ENCODE measurements at regions not wholly inside any gene's neighbourhood (a gene's known extent, or its start where the extent isn't known, plus 50 kb on each side); places are given as distances from the start of the nearest gene placed in this dataset.

DNA sequence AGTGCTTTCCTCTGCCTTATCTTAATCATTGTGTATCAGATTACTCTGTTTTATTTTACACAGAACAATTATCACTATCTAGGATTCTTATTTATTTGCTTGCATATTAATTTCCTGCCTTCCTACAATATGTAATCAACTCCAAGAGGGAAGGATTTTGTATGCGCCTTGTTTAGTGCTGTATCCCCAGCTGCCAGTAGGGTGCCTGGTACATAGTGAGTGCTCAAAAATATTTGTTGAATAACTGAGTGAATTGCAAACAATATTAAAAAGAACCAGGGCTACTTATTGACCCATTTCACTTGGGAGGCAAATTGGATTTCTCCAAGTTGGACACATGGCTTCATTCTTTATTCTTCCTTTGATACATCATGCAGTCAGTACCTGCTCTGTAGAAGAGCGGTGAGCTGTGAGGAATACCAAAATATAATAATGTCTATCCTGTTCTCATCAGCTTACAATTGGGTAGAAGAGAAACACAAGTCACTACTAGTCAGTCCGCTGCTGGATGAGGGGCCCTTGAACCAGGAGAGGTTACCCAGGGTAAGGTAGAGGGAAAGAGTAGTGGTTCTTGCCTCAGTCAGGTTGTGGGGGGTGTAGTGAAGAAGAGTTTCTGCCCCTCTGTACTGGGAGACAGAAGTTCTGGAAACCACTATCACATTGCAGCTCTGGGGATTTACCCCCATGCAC is 233.9 kb upstream of the ZBTB20 start:
- FAIRE-seq (no peak), DNase-seq (ENCODE audit: low spot score) (no peak), ATAC-seq (no peak)
- in situ Hi-C loops (cut with HindIII; ENCODE audit: extremely low pct_ligation_motif_present, low pct_unique_long_range_greater_than_20kb) = no loop called here
- Histone ChIP-seq H3K79me2 (ENCODE audit: insufficient read depth, low read length) (no peaks in the 10 kb centered on the region), H2AFZ (ENCODE audit: low read length) (no peak overlapping the region), H4K20me1 (ENCODE audit: insufficient read depth, low read length) (no peaks in the 10 kb centered on the region), H3K4me1 (ENCODE audit: insufficient read depth, low read length) (no peaks in the 10 kb centered on the region), H3K27ac (ENCODE audit: extremely low read length, insufficient read depth, low read length) (no peak overlapping the region), H3K27me3 (ENCODE audit: control insufficient read depth in 1 of 2, insufficient read depth in 2 of 2, low read length in 2 of 2) (no peaks in the 10 kb centered on the region), H3K36me3 (replicated peaks in 1 of 2; ENCODE audit: control insufficient read depth in 1 of 2, insufficient read depth in 2 of 2, low read length in 2 of 2) (no peaks in the 10 kb centered on the region), H3K4me3 (replicated peaks in 1 of 3; ENCODE audit: insufficient read depth in 1 of 3, low read depth in 2 of 3, low read length in 3 of 3) (no peak overlapping the region), H3K9ac (ENCODE audit: insufficient read depth, low read depth, low read length) (no peak overlapping the region), H3K4me2 (ENCODE audit: low read depth, low read length) (no peak overlapping the region), H3K9me3 (ENCODE audit: low read length) (no peaks in the 10 kb centered on the region)
- ChIA-PET POLR2A (no interaction called here), CTCF (ENCODE audit: low intra/inter-chr PET ratio, low total read pairs) (no interaction called here)
- 22% methylated on average over 3 of the region's 3 CpGs for WGBS (ENCODE audit: low lambda C conversion rate)
- no TSS peak for BruUV-seq (replicated peaks)
- TF ChIP-seq, protein P1, sequence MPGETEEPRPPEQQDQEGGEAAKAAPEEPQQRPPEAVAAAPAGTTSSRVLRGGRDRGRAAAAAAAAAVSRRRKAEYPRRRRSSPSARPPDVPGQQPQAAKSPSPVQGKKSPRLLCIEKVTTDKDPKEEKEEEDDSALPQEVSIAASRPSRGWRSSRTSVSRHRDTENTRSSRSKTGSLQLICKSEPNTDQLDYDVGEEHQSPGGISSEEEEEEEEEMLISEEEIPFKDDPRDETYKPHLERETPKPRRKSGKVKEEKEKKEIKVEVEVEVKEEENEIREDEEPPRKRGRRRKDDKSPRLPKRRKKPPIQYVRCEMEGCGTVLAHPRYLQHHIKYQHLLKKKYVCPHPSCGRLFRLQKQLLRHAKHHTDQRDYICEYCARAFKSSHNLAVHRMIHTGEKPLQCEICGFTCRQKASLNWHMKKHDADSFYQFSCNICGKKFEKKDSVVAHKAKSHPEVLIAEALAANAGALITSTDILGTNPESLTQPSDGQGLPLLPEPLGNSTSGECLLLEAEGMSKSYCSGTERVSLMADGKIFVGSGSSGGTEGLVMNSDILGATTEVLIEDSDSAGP (CRISPR knock-in tag; IDR thresholded peaks at IDR 0.05; ENCODE audit: borderline replicate concordance) = no peak
- TF ChIP-seq SMAD3 (CRISPR knock-in tag; IDR thresholded peaks at IDR 0.05) (no peak), SMAD9 (CRISPR knock-in tag; IDR thresholded peaks at IDR 0.05) (no peak), ZNF878 (CRISPR knock-in tag; IDR thresholded peaks at IDR 0.05) (no peak), ZEB1 (IDR thresholded peaks at IDR 0.05; ENCODE audit: insufficient replicate concordance, low read depth) (no peak), ZNF720 (CRISPR knock-in tag; IDR thresholded peaks at IDR 0.05) (no peak), EEA1 (CRISPR knock-in tag; IDR thresholded peaks at IDR 0.05; ENCODE audit: borderline replicate concordance) (no peak), ZNF556 (CRISPR knock-in tag; IDR thresholded peaks at IDR 0.05; ENCODE audit: borderline replicate concordance) (no peak), ZNF343 (CRISPR knock-in tag; IDR thresholded peaks at IDR 0.05) (no peak), HDAC2 (CRISPR knock-in tag; IDR thresholded peaks at IDR 0.05) (no peak), PHB2 (IDR thresholded peaks at IDR 0.05; ENCODE audit: partially characterized antibody) (no peak), GATA4 (IDR thresholded peaks at IDR 0.05; ENCODE audit: borderline replicate concordance, low read depth) (no peak), ADNP (CRISPR knock-in tag; IDR thresholded peaks at IDR 0.05) (no peak), U2AF1 (optimal IDR thresholded peaks at IDR 0.05; ENCODE audit: low read depth, low read length) (no peak), CCDC6 (CRISPR knock-in tag; IDR thresholded peaks at IDR 0.05) (no peak)
- TF ChIP-seq, protein P2, sequence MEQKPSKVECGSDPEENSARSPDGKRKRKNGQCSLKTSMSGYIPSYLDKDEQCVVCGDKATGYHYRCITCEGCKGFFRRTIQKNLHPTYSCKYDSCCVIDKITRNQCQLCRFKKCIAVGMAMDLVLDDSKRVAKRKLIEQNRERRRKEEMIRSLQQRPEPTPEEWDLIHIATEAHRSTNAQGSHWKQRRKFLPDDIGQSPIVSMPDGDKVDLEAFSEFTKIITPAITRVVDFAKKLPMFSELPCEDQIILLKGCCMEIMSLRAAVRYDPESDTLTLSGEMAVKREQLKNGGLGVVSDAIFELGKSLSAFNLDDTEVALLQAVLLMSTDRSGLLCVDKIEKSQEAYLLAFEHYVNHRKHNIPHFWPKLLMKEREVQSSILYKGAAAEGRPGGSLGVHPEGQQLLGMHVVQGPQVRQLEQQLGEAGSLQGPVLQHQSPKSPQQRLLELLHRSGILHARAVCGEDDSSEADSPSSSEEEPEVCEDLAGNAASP (CRISPR knock-in tag; IDR thresholded peaks at IDR 0.05; ENCODE audit: borderline replicate concordance) = no peak
- TF ChIP-seq, protein P3, sequence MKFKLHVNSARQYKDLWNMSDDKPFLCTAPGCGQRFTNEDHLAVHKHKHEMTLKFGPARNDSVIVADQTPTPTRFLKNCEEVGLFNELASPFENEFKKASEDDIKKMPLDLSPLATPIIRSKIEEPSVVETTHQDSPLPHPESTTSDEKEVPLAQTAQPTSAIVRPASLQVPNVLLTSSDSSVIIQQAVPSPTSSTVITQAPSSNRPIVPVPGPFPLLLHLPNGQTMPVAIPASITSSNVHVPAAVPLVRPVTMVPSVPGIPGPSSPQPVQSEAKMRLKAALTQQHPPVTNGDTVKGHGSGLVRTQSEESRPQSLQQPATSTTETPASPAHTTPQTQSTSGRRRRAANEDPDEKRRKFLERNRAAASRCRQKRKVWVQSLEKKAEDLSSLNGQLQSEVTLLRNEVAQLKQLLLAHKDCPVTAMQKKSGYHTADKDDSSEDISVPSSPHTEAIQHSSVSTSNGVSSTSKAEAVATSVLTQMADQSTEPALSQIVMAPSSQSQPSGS (CRISPR knock-in tag; IDR thresholded peaks at IDR 0.05) = no peak
- intact Hi-C loops (cut with micrococcal nuclease; ENCODE audit: unreplicated experiment) = no loop called here

Measured in HepG2 (cell line).